Naive thymus-derived CD8-positive, alpha-beta T cell (primary cell): ENCODE measurements at regions not wholly inside any gene's neighbourhood (a gene's known extent, or its start where the extent isn't known, plus 50 kb on each side); places are given as distances from the start of the nearest gene placed in this dataset.

Experiments used
- ATAC-seq, 2 donors: fragments of 150-1000 bp; cut with Tn5 transposase in 1 of 2; sonication (Bioruptor Pico), chemical (Tn5 transposase) in 1 of 2; 1 replicate in 1 of 2; 2 replicates in 1 of 2; pipeline ENCODE4 v1.10.0; 2021; ENCODE audit warnings: mild to moderate bottlenecking in 2 of 2, moderate library complexity in 2 of 2
- POLR2A ChIA-PET: fragments of 350-600 bp; sonication (Branson Sonifier 250); formaldehyde crosslinking; loops from one replicate; lab custom pipeline; 2021; ENCODE audit warnings: antibody characterized with exemption; lab: Charles Lee
- DNase-seq, 10 donors: peaks; one replicate each; pipeline versions ENCODE4 v3.0.0 to v3.0.0-alpha.2; 2020 to 2022
- H3K27ac Mint-ChIP-seq, 10 donors: one replicate each; pipeline ENCODE4 v1.8.0; 2020 to 2022; ENCODE audit warnings: mild to moderate bottlenecking in 10 of 10, mixed read lengths in 10 of 10, moderate library complexity in 4 of 10, inconsistent platforms in 1 of 10
- H3K27me3 Mint-ChIP-seq, 5 donors: one replicate each; pipeline ENCODE4 v1.8.0; 2021 to 2022; ENCODE audit warnings: mixed read lengths in 5 of 5
- H3K36me3 Mint-ChIP-seq, 3 donors: one replicate each; pipeline ENCODE4 v1.8.0; 2020 to 2022; ENCODE audit warnings: mixed read lengths in 3 of 3, mild to moderate bottlenecking in 2 of 3, inconsistent platforms in 1 of 3
- H3K4me1 Mint-ChIP-seq, 4 donors: one replicate each; pipeline ENCODE4 v1.8.0; 2021 to 2022; ENCODE audit warnings: mixed read lengths in 4 of 4
- H3K4me3 Mint-ChIP-seq, 10 donors: one replicate each; pipeline ENCODE4 v1.8.0; 2020 to 2022; ENCODE audit warnings: mild to moderate bottlenecking in 10 of 10, mixed read lengths in 10 of 10, moderate library complexity in 6 of 10, inconsistent platforms in 1 of 10
- H3K9me3 Mint-ChIP-seq, 9 donors: one replicate each; pipeline ENCODE4 v1.8.0; 2020 to 2022; ENCODE audit warnings: mixed read lengths in 9 of 9, mild to moderate bottlenecking in 3 of 9, inconsistent platforms in 1 of 9, moderate library complexity in 1 of 9

GRCh38 chr2:196426122-196426521, 213.4 kb upstream of the CCDC150 start:
- peaks cover 0 to 15% (median 7%) of the 10 kb centered on the region in 4 donors for H3K4me1 Mint-ChIP-seq
- peaks cover 0 to 3% (median 0%) of the 10 kb centered on the region in 9 donors for H3K9me3 Mint-ChIP-seq
- DNase-seq (no peak), ATAC-seq (no peak)
- H3K27me3 Mint-ChIP-seq = peaks cover 2 to 15% (median 5%) of the 10 kb centered on the region in 5 donors
- no peak overlapping the region for H3K27ac Mint-ChIP-seq
- POLR2A ChIA-PET = no interaction called here
- no peak overlapping the region for H3K4me3 Mint-ChIP-seq
- peaks cover 0 to 6% (median 0%) of the 10 kb centered on the region in 3 donors for H3K36me3 Mint-ChIP-seq

GRCh38 chr2:196427986-196428634, 211.4 kb upstream of the CCDC150 start:
- POLR2A ChIA-PET = no interaction called here
- no peak for DNase-seq
- no peak for ATAC-seq
- H3K27ac Mint-ChIP-seq = no peak overlapping the region
- H3K4me3 Mint-ChIP-seq = no peak overlapping the region
- H3K9me3 Mint-ChIP-seq = peaks cover 0 to 3% (median 0%) of the 10 kb centered on the region in 9 donors
- H3K4me1 Mint-ChIP-seq = peaks cover 0 to 15% (median 7%) of the 10 kb centered on the region in 4 donors
- peaks cover 2 to 15% (median 7%) of the 10 kb centered on the region in 5 donors for H3K27me3 Mint-ChIP-seq
- peaks cover 0 to 6% (median 0%) of the 10 kb centered on the region in 3 donors for H3K36me3 Mint-ChIP-seq

DNA sequence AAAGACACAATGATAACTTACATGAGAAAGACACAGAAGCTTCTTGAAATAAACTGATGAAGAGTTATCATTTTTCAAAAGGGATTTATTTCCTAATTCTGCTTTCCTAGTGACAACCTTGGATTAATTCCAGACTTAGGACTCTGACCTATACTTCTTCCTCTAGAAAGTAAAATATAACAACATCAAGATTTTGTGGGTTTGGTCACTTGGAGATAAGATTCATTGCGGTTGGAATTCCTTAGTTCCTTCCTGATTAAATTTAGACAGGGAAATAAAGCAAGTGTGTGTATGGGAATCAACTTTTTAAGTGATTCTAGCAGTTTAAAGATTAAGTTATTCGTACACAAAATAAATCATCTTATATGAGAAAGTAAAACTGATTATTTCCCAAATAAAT, 208.4 kb upstream of the CCDC150 start:
- Mint-ChIP-seq H3K4me3 (no peak overlapping the region), H3K4me1 (peaks cover 0 to 15% (median 7%) of the 10 kb centered on the region in 4 donors), H3K9me3 (peaks cover 0 to 3% (median 0%) of the 10 kb centered on the region in 9 donors), H3K27ac (no peak overlapping the region), H3K36me3 (no peaks in the 10 kb centered on the region), H3K27me3 (peaks cover 4 to 15% (median 10%) of the 10 kb centered on the region in 5 donors)
- no peak for ATAC-seq
- DNase-seq = no peak
- POLR2A ChIA-PET = no interaction called here

DNA sequence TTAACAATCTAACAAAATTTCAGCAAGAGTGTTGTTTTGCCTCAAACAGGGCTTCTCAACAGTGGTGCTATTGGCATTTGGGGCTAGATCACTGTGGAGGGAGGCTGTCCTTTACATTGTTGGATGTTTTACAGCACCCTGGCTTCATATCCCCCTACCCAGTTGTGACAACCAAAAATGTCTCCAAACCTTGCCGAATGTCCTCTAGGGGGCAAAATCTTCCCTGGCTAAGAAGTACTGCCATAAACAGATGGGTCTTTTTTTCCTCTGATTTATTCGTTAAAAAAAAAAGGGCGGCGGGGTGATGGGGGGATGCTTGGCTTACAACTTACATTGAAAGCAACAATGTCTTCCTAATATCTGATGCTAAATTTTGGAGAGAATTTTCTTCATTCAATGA, 207.6 kb upstream of the CCDC150 start:
- POLR2A ChIA-PET = no interaction called here
- H3K9me3 Mint-ChIP-seq = peaks cover 0 to 1% (median 0%) of the 10 kb centered on the region in 9 donors
- ATAC-seq (no peak), DNase-seq (no peak)
- H3K36me3 Mint-ChIP-seq = no peaks in the 10 kb centered on the region
- H3K27me3 Mint-ChIP-seq = peaks cover 5 to 15% (median 10%) of the 10 kb centered on the region in 5 donors
- H3K4me3 Mint-ChIP-seq = no peak overlapping the region
- peaks cover 0 to 15% (median 7%) of the 10 kb centered on the region in 4 donors for H3K4me1 Mint-ChIP-seq
- H3K27ac Mint-ChIP-seq = no peak overlapping the region

DNA sequence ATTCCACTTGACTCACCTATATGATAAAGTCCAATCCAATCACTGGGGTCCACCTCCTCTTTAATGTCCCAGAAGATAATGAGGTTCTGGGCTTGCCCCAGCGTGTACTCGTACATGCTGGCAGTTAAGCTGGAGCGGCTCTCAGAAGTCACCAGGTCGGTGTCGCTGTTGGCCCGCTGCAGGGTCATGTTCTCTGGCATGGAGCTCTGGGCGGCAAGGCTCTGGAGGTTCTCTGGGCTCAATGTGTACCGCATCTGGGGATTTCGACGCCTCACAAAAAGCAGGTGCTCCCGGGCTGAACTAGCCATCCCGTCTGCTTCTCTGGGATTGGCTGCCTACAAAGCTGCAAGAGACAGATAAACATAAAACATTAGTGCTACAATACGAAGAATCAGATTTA, 206.4 kb upstream of the CCDC150 start:
- Mint-ChIP-seq H3K4me3 (no peak overlapping the region), H3K4me1 (peaks cover under 1 to 9% (median 5%) of the 10 kb centered on the region in 4 donors), H3K9me3 (peaks cover 0 to 1% (median 0%) of the 10 kb centered on the region in 9 donors), H3K27ac (no peak overlapping the region), H3K27me3 (peaks cover 6 to 19% (median 11%) of the 10 kb centered on the region in 5 donors), H3K36me3 (no peaks in the 10 kb centered on the region)
- ATAC-seq = no peak
- POLR2A ChIA-PET = no interaction called here
- DNase-seq = no peak

DNA sequence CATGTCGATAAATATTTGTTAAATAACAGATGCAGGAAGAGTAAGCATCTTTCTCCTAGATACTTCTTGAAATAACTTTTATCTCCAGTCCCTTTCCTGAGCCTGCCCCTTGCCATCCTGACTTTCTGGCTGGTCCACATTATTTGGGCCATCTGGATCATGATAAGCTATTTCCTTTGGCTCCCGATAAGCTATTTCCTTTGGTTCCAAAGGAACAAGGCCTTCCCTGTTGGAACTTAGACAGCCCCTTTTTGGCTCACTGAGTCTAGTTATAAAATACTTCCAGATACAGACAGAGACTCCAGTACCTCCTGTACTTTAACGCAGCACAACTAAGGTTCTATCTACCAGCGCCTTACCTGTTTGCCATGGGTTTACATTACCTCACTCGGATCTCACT, 205.3 kb upstream of the CCDC150 start:
- Mint-ChIP-seq H3K9me3 (peaks cover 0 to 1% (median 0%) of the 10 kb centered on the region in 9 donors), H3K4me3 (no peak overlapping the region), H3K36me3 (no peaks in the 10 kb centered on the region), H3K4me1 (peaks cover 0 to 2% (median 0%) of the 10 kb centered on the region in 4 donors), H3K27ac (no peak overlapping the region), H3K27me3 (peaks cover under 1 to 15% (median 8%) of the 10 kb centered on the region in 5 donors)
- DNase-seq (no peak), ATAC-seq (no peak)
- POLR2A ChIA-PET = interaction anchor here (0.6 kb wide), 1 partner anchor 76 kb away, joined by 4 read pairs; no protein-coding TSS in a partner anchor

- peaks cover 0 to 1% (median 0%) of the 10 kb centered on the region in 9 donors for H3K9me3 Mint-ChIP-seq
- DNase-seq (no peak), ATAC-seq (no peak)
- POLR2A ChIA-PET = no interaction called here
- H3K36me3 Mint-ChIP-seq = no peaks in the 10 kb centered on the region
- no peak overlapping the region for H3K4me3 Mint-ChIP-seq
- peaks cover 0 to 14% (median 8%) of the 10 kb centered on the region in 5 donors for H3K27me3 Mint-ChIP-seq
- H3K4me1 Mint-ChIP-seq = peaks cover 0 to 2% (median 0%) of the 10 kb centered on the region in 4 donors
- H3K27ac Mint-ChIP-seq = no peak overlapping the region
Observed at GRCh38 chr2:196435189-196435588, 204.3 kb upstream of the CCDC150 start.

GRCh38 chr2:196437626-196438025, 201.9 kb upstream of the CCDC150 start:
- peaks cover 0 to 9% (median 6%) of the 10 kb centered on the region in 5 donors for H3K27me3 Mint-ChIP-seq
- H3K27ac Mint-ChIP-seq = no peak overlapping the region
- POLR2A ChIA-PET = no interaction called here
- H3K4me1 Mint-ChIP-seq = peaks cover 0 to 2% (median 0%) of the 10 kb centered on the region in 4 donors
- H3K9me3 Mint-ChIP-seq = no peaks in the 10 kb centered on the region
- H3K4me3 Mint-ChIP-seq = no peak overlapping the region
- ATAC-seq (no peak), DNase-seq (no peak)
- H3K36me3 Mint-ChIP-seq = no peaks in the 10 kb centered on the region

GRCh38 chr2:196439760-196440159, 199.8 kb upstream of the CCDC150 start:
- no peak overlapping the region for H3K27ac Mint-ChIP-seq
- H3K4me1 Mint-ChIP-seq = peaks cover 0 to 2% (median 0%) of the 10 kb centered on the region in 4 donors
- POLR2A ChIA-PET = no interaction called here
- DNase-seq (no peak), ATAC-seq (no peak)
- no peaks in the 10 kb centered on the region for H3K36me3 Mint-ChIP-seq
- peaks cover 0 to 9% (median 2%) of the 10 kb centered on the region in 5 donors for H3K27me3 Mint-ChIP-seq
- H3K9me3 Mint-ChIP-seq = no peaks in the 10 kb centered on the region
- H3K4me3 Mint-ChIP-seq = no peak overlapping the region

GRCh38 chr2:196440413-196440812, 199.1 kb upstream of the CCDC150 start:
- H3K36me3 Mint-ChIP-seq = no peaks in the 10 kb centered on the region
- peaks cover 0 to 2% (median 0%) of the 10 kb centered on the region in 4 donors for H3K4me1 Mint-ChIP-seq
- H3K27me3 Mint-ChIP-seq = peaks cover 0 to 9% (median 2%) of the 10 kb centered on the region in 5 donors
- ATAC-seq (no peak), DNase-seq (no peak)
- no peaks in the 10 kb centered on the region for H3K9me3 Mint-ChIP-seq
- H3K27ac Mint-ChIP-seq = no peak overlapping the region
- no peak overlapping the region for H3K4me3 Mint-ChIP-seq
- POLR2A ChIA-PET = no interaction called here

- Mint-ChIP-seq H3K4me3 (no peak overlapping the region), H3K36me3 (no peaks in the 10 kb centered on the region), H3K4me1 (peaks cover 0 to 2% (median 0%) of the 10 kb centered on the region in 4 donors), H3K27me3 (peaks cover 0 to 14% (median 2%) of the 10 kb centered on the region in 5 donors), H3K27ac (no peak overlapping the region), H3K9me3 (peaks cover 0 to 8% (median 0%) of the 10 kb centered on the region in 9 donors)
- POLR2A ChIA-PET = no interaction called here
- ATAC-seq (no peak), DNase-seq (no peak)
Observed at GRCh38 chr2:196441527-196441926, 198.0 kb upstream of the CCDC150 start.

GRCh38 chr2:196442211-196442610, 197.3 kb upstream of the CCDC150 start:
- DNase-seq (no peak), ATAC-seq (no peak)
- peaks cover 0 to 2% (median 0%) of the 10 kb centered on the region in 4 donors for H3K4me1 Mint-ChIP-seq
- no peak overlapping the region for H3K4me3 Mint-ChIP-seq
- no peaks in the 10 kb centered on the region for H3K36me3 Mint-ChIP-seq
- H3K27me3 Mint-ChIP-seq = peaks cover 0 to 14% (median 2%) of the 10 kb centered on the region in 5 donors
- no peak overlapping the region for H3K27ac Mint-ChIP-seq
- peaks cover 0 to 9% (median 0%) of the 10 kb centered on the region in 9 donors for H3K9me3 Mint-ChIP-seq
- POLR2A ChIA-PET = no interaction called here

- no peak overlapping the region for H3K27ac Mint-ChIP-seq
- POLR2A ChIA-PET = no interaction called here
- H3K4me3 Mint-ChIP-seq = no peak overlapping the region
- no peaks in the 10 kb centered on the region for H3K36me3 Mint-ChIP-seq
- no peak for DNase-seq
- H3K27me3 Mint-ChIP-seq = peaks cover 0 to 12% (median 0%) of the 10 kb centered on the region in 5 donors
- H3K9me3 Mint-ChIP-seq = peaks cover 0 to 9% (median 0%) of the 10 kb centered on the region in 9 donors
- H3K4me1 Mint-ChIP-seq = no peaks in the 10 kb centered on the region
- ATAC-seq = no peak
Observed at GRCh38 chr2:196444442-196444841, 195.1 kb upstream of the CCDC150 start.
